ENCODE measurements at regions not wholly inside any gene's neighbourhood (a gene's known extent, or its start where the extent isn't known, plus 50 kb on each side); places are given as distances from the start of the nearest gene placed in this dataset.

DNA sequence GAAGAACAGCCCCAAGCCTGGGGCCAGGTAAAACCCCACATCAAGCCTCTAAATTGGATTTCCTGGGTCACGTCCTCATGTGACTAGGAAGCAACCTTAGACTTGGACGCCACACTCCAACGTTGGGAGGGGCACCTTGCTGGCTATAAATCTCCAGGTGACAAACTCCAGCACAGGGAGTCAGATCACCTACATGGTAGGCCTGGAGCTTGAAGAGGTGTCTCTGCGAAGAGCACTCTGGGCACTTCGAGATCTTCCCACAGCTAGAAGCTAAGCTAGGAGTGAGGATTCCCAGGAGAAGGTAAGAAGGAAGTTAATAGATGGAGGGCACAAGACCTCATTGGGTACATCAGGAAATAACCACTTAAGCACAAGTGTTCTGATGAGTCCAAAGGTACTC, 77.1 kb upstream of the GNAZ start:
- TF ChIP-seq, protein P1, sequence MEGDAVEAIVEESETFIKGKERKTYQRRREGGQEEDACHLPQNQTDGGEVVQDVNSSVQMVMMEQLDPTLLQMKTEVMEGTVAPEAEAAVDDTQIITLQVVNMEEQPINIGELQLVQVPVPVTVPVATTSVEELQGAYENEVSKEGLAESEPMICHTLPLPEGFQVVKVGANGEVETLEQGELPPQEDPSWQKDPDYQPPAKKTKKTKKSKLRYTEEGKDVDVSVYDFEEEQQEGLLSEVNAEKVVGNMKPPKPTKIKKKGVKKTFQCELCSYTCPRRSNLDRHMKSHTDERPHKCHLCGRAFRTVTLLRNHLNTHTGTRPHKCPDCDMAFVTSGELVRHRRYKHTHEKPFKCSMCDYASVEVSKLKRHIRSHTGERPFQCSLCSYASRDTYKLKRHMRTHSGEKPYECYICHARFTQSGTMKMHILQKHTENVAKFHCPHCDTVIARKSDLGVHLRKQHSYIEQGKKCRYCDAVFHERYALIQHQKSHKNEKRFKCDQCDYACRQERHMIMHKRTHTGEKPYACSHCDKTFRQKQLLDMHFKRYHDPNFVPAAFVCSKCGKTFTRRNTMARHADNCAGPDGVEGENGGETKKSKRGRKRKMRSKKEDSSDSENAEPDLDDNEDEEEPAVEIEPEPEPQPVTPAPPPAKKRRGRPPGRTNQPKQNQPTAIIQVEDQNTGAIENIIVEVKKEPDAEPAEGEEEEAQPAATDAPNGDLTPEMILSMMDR (IDR thresholded peaks at IDR 0.05) = no peak
- TF ChIP-seq POLR2AphosphoS5 (IDR thresholded peaks at IDR 0.05) (no peak), POLR2A (IDR thresholded peaks at IDR 0.05) (no peak), EP300 (IDR thresholded peaks at IDR 0.05) (no peak)

Measured in upper lobe of left lung (tissue), 4 donors.